ENCODE measurements at regions not wholly inside any gene's neighbourhood (a gene's known extent, or its start where the extent isn't known, plus 50 kb on each side); places are given as distances from the start of the nearest gene placed in this dataset.

- TF ChIP-seq CTCF (IDR thresholded peaks at IDR 0.05): no peak
- TF ChIP-seq POLR2AphosphoS5 (IDR thresholded peaks at IDR 0.05): no peak
Measured at GRCh38 chr13:104461049-104461448, 1394.8 kb upstream of the SLC10A2 start.

Measured in breast epithelium (tissue), 3 donors.